MM.1S (cell line): ENCODE measurements at regions not wholly inside any gene's neighbourhood (a gene's known extent, or its start where the extent isn't known, plus 50 kb on each side); places are given as distances from the start of the nearest gene placed in this dataset.

Source experiments
- EZH2 ChIP-seq: fragments of 300-600 bp; sonication (generic); optimal IDR thresholded peaks from 2 replicates; pipeline ENCODE3; 2017; ENCODE audit warnings: low read depth, mild to moderate bottlenecking, antibody characterized with exemption, low read length, mixed read lengths
- TF ChIP-seq, protein P1 (sequence below): fragments of 300-600 bp; sonication (generic); IDR thresholded peaks from 2 replicates; pipeline ENCODE4 v1.5.1; 2016; ENCODE audit warnings: antibody characterized with exemption, low read length, mixed read lengths

DNA sequence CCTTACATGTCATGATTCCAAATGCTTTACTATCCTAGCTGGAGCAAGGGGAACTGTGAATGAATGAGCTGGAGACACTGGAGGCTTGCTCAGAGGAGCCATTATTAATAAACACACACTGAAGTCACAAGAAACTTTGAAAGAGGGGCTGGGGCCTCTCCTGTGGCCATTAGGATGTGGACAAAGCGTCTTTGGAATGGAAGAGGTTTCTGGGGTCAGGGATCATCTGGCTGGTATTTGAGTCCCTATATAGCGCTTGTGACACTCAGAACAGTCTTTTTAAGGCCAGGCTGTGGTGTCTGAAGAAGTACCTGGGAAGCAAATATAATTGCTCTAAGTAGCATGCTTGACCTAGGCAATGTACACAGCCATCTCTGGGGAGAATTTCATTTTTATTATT, 193.0 kb downstream of the JCAD start:
- TF ChIP-seq, protein P1, sequence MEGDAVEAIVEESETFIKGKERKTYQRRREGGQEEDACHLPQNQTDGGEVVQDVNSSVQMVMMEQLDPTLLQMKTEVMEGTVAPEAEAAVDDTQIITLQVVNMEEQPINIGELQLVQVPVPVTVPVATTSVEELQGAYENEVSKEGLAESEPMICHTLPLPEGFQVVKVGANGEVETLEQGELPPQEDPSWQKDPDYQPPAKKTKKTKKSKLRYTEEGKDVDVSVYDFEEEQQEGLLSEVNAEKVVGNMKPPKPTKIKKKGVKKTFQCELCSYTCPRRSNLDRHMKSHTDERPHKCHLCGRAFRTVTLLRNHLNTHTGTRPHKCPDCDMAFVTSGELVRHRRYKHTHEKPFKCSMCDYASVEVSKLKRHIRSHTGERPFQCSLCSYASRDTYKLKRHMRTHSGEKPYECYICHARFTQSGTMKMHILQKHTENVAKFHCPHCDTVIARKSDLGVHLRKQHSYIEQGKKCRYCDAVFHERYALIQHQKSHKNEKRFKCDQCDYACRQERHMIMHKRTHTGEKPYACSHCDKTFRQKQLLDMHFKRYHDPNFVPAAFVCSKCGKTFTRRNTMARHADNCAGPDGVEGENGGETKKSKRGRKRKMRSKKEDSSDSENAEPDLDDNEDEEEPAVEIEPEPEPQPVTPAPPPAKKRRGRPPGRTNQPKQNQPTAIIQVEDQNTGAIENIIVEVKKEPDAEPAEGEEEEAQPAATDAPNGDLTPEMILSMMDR = no peak
- TF ChIP-seq EZH2 = no peak
